Progenitor cell of endocrine pancreas (in vitro differentiated cells): ENCODE measurements at regions not wholly inside any gene's neighbourhood (a gene's known extent, or its start where the extent isn't known, plus 50 kb on each side); places are given as distances from the start of the nearest gene placed in this dataset.

Experiments used
- DNase-seq: peaks from one replicate; pipeline ENCODE4 v3.0.0; 2021; ENCODE audit warnings: low spot score; ENCODE audit not compliant: unreplicated experiment
- H3K27ac Mint-ChIP-seq: 2 replicates; pipeline ENCODE4 v1.8.0; 2021; ENCODE audit warnings: mild to moderate bottlenecking, moderate library complexity, mixed read lengths
- H3K27me3 Mint-ChIP-seq: 2 replicates; pipeline ENCODE4 v1.8.0; 2021; ENCODE audit warnings: mixed read lengths
- H3K36me3 Mint-ChIP-seq: 2 replicates; pipeline ENCODE4 v1.8.0; 2022; ENCODE audit warnings: mixed read lengths; ENCODE audit not compliant: insufficient read depth
- H3K4me1 Mint-ChIP-seq: 2 replicates; pipeline ENCODE4 v1.8.0; 2021; ENCODE audit warnings: low read depth, mixed read lengths
- H3K4me3 Mint-ChIP-seq: 2 replicates; pipeline ENCODE4 v1.8.0; 2021; ENCODE audit warnings: low read depth, mild to moderate bottlenecking, moderate library complexity, mixed read lengths
- H3K9me3 Mint-ChIP-seq: 2 replicates; pipeline ENCODE4 v1.8.0; 2021; ENCODE audit warnings: low read depth, mixed read lengths
- CTCF ChIP-seq: fragments of 200-600 bp; sonication (generic); IDR thresholded peaks from one replicate; pipeline ENCODE4 v1.5.0; 2021; ENCODE audit warnings: antibody characterized with exemption, mild to moderate bottlenecking; ENCODE audit not compliant: unreplicated experiment

GRCh38 chr1:218665221-218665620, 320.1 kb downstream of the TGFB2 start:
- no peaks in the 10 kb centered on the region for H3K27me3 Mint-ChIP-seq
- H3K27ac Mint-ChIP-seq, result no peak overlapping the region
- TF ChIP-seq CTCF, result no peak
- H3K9me3 Mint-ChIP-seq, result peaks cover 2% of the 10 kb centered on the region
- H3K36me3 Mint-ChIP-seq, result peaks cover under 1% of the 10 kb centered on the region
- H3K4me3 Mint-ChIP-seq, result no peak overlapping the region
- H3K4me1 Mint-ChIP-seq, result no peaks in the 10 kb centered on the region
- DNase-seq, result no peak

GRCh38 chr1:218666263-218666662, 321.1 kb downstream of the TGFB2 start:
- DNase-seq, result no peak
- no peak for TF ChIP-seq CTCF
- H3K4me1 Mint-ChIP-seq, result no peaks in the 10 kb centered on the region
- H3K4me3 Mint-ChIP-seq, result no peak overlapping the region
- peaks cover 1% of the 10 kb centered on the region for H3K36me3 Mint-ChIP-seq
- no peaks in the 10 kb centered on the region for H3K27me3 Mint-ChIP-seq
- H3K27ac Mint-ChIP-seq, result no peak overlapping the region
- H3K9me3 Mint-ChIP-seq, result peaks cover 6% of the 10 kb centered on the region

- no peak for DNase-seq
- Mint-ChIP-seq H3K4me3 (no peak overlapping the region), H3K27me3 (no peaks in the 10 kb centered on the region), H3K9me3 (peaks cover 6% of the 10 kb centered on the region), H3K36me3 (peaks cover 1% of the 10 kb centered on the region), H3K4me1 (no peaks in the 10 kb centered on the region), H3K27ac (no peak overlapping the region)
- TF ChIP-seq CTCF, result no peak
Observed at GRCh38 chr1:218667781-218668516, 322.8 kb downstream of the TGFB2 start.

- no peak overlapping the region for H3K4me3 Mint-ChIP-seq
- DNase-seq, result no peak
- TF ChIP-seq CTCF, result no peak
- H3K36me3 Mint-ChIP-seq, result peaks cover 1% of the 10 kb centered on the region
- peaks cover 6% of the 10 kb centered on the region for H3K9me3 Mint-ChIP-seq
- no peak overlapping the region for H3K27ac Mint-ChIP-seq
- peaks cover 2% of the 10 kb centered on the region for H3K4me1 Mint-ChIP-seq
- H3K27me3 Mint-ChIP-seq, result no peaks in the 10 kb centered on the region
Observed at GRCh38 chr1:218669431-218669830, 324.3 kb downstream of the TGFB2 start.

GRCh38 chr1:218670875-218671274, 325.7 kb downstream of the TGFB2 start:
- no peak overlapping the region for H3K27ac Mint-ChIP-seq
- no peak overlapping the region for H3K4me3 Mint-ChIP-seq
- DNase-seq, result no peak
- TF ChIP-seq CTCF, result no peak
- no peaks in the 10 kb centered on the region for H3K27me3 Mint-ChIP-seq
- H3K9me3 Mint-ChIP-seq, result peaks cover 6% of the 10 kb centered on the region
- H3K36me3 Mint-ChIP-seq, result peaks cover 1% of the 10 kb centered on the region
- H3K4me1 Mint-ChIP-seq, result peaks cover 5% of the 10 kb centered on the region
